Psoas muscle (tissue), 7 donors: ENCODE measurements at regions not wholly inside any gene's neighbourhood (a gene's known extent, or its start where the extent isn't known, plus 50 kb on each side); places are given as distances from the start of the nearest gene placed in this dataset.

ENCODE experiments used
- ATAC-seq, 4 donors: fragments of 200-7000 bp; cut with Tn5 transposase; one replicate each; pipeline ENCODE4 v1.9.1; 2020; ENCODE audit warnings: moderate library complexity in 3 of 4, mild to moderate bottlenecking in 2 of 4
- DNase-seq, 2 donors: peaks; one replicate each; pipeline ENCODE4 v3.0.0-alpha.2; 2020
- H3K27ac ChIP-seq: fragments of 200-600 bp; one replicate; pipeline ENCODE4 v1.8.0; 2022
- H3K27me3 ChIP-seq, 3 donors: fragments of 200-600 bp in 1 of 3; one replicate each; pipeline versions ENCODE4 v1.6.1 to v1.8.0; 2013 to 2022; ENCODE audit warnings: low read length in 2 of 3, mild to moderate bottlenecking in 2 of 3, moderate library complexity in 1 of 3; ENCODE audit not compliant: insufficient read depth in 3 of 3
- H3K36me3 ChIP-seq, 2 donors: fragments of 200-600 bp in 1 of 2; one replicate each; pipeline versions ENCODE4 v1.6.1 to v1.8.0; 2013 to 2022; ENCODE audit warnings: low read depth in 1 of 2, mild to moderate bottlenecking in 1 of 2, moderate library complexity in 1 of 2; ENCODE audit not compliant: insufficient read depth in 1 of 2
- H3K4me1 ChIP-seq: fragments of 200-600 bp; one replicate; pipeline ENCODE4 v1.8.0; 2022
- H3K4me3 ChIP-seq: fragments of 200-600 bp; one replicate; pipeline ENCODE4 v1.8.0; 2022; ENCODE audit warnings: mild to moderate bottlenecking
- H3K9me3 ChIP-seq: fragments of 200-600 bp; one replicate; pipeline ENCODE4 v1.8.0; 2022
- CTCF ChIP-seq: fragments of 200-600 bp; IDR thresholded peaks from one replicate; pipeline ENCODE4 v1.8.0; 2022; ENCODE audit warnings: antibody characterized with exemption
- WGBS, 3 donors: extraction: QIAGEN DNeasy Blood & Tissue Kit; methylation state at CpG; one replicate each; pipeline versions ENCODE4 v1.1.6 to v1.1.7; 2013; 5-methylcytosine and 5-hydroxymethylcytosine counted together
- intact Hi-C, 2 donors: fragments of 100-400 bp; cut with DNase I; formaldehyde crosslinking; loops; one replicate each; pipeline versions ENCODE4 v1.11.0 to v1.14.2; 2022
- donor health status: healthy with polysubstance abuse.
- donor health status: DM: no; HTN: no; CAD: no; lungs with moderate emphysema.
- donor health status: Bipolar disorder and iron deficiency.
- donor health status: healthy.
- donor health status: DM: yes; HTN: yes; CAD: no.
- donor health status: DM: no; HTN: no; CAD: no.
- donor health status: DM: yes; HTN: yes; CAD: no.

- Histone ChIP-seq H3K9me3 (no peaks in the 10 kb centered on the region), H3K27me3 (no peaks in the 10 kb centered on the region), H3K4me3 (no peak overlapping the region), H3K27ac (no peak overlapping the region), H3K36me3 (no peaks in the 10 kb centered on the region), H3K4me1 (no peaks in the 10 kb centered on the region)
- no peak for TF ChIP-seq CTCF
- DNase-seq: no peak
- no peak for ATAC-seq
- intact Hi-C loops: no loop called here
Measured at GRCh38 chr3:82960379-82960778, 1198.9 kb upstream of the GBE1 start.

GRCh38 chr3:82957696-82958095 is 1196.3 kb upstream of the GBE1 start:
- intact Hi-C loops: no loop called here
- Histone ChIP-seq H3K9me3 (no peaks in the 10 kb centered on the region), H3K36me3 (no peaks in the 10 kb centered on the region), H3K4me3 (no peak overlapping the region), H3K27ac (no peak overlapping the region), H3K27me3 (no peaks in the 10 kb centered on the region), H3K4me1 (no peaks in the 10 kb centered on the region)
- ATAC-seq (no peak), DNase-seq (no peak)
- TF ChIP-seq CTCF: no peak
- 36 to 49% (median 40%) methylated on average over 6 of the region's 6 CpGs for WGBS, 3 donors

DNA sequence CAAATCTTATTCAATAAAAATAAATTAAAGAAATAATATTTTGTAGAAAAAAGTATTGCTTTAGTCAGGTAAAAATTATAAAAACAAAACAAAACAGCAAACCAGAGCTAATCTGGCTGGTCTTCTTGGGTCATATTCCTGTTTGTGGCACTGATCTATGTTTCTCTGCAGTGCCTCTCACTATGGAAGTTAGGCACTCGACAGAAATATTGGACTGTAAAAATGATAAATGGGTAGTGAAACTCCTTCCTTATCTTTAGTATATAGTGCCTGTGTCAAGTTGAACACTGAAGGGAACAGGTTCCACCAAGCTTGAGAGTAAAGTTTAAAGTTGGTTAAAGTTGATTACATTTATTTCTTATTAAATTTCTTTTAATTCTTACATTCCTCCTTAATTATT is 1195.6 kb upstream of the GBE1 start:
- intact Hi-C loops: no loop called here
- no peaks in the 10 kb centered on the region for H3K4me1 ChIP-seq
- 12 to 21% (median 18%) methylated on average over 1 of the region's 1 CpG for WGBS, 3 donors

GRCh38 chr3:82954486-82954885 is 1193.0 kb upstream of the GBE1 start:
- intact Hi-C loops: no loop called here
- ATAC-seq: no peak
- no peak overlapping the region for H3K4me3 ChIP-seq
- no peaks in the 10 kb centered on the region for H3K9me3 ChIP-seq
- no peak for DNase-seq
- no peak overlapping the region for H3K27ac ChIP-seq
- no peak for TF ChIP-seq CTCF
- no peaks in the 10 kb centered on the region for H3K4me1 ChIP-seq
- H3K27me3 ChIP-seq: no peaks in the 10 kb centered on the region
- no peaks in the 10 kb centered on the region for H3K36me3 ChIP-seq
- WGBS, 3 donors: 86 to 100% (median 97%) methylated on average over 1 of the region's 1 CpG

More for the DNA sequence above, 1195.6 kb upstream of the GBE1 start:
- H3K9me3 ChIP-seq: no peaks in the 10 kb centered on the region
- no peak overlapping the region for H3K27ac ChIP-seq
- no peak for ATAC-seq
- no peak for DNase-seq
- no peaks in the 10 kb centered on the region for H3K27me3 ChIP-seq
- no peak overlapping the region for H3K4me3 ChIP-seq
- no peaks in the 10 kb centered on the region for H3K36me3 ChIP-seq
- no peak for TF ChIP-seq CTCF

DNA sequence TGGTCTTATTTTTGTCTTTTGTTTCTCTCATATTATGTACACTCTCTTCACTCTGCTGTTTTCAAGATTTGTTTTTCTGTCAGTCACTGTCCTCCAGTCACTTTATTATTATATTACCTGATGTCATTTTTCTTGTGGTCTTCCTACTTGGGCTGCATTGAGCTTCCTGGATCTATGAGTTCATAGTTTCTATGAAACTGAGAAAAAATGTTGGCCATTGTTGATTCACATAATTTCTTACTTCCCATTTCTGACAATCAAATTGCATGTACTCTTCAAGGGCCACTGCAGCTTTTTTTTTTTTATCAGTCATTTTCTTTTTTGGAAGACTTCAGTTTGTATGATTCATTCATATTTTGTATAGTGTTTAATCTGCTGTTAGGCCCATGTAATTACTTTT is 1180.6 kb upstream of the GBE1 start:
- H3K9me3 ChIP-seq: no peaks in the 10 kb centered on the region
- intact Hi-C loops: no loop called here
- DNase-seq (no peak), ATAC-seq (no peak)
- H3K4me1 ChIP-seq: no peaks in the 10 kb centered on the region
- H3K36me3 ChIP-seq: no peaks in the 10 kb centered on the region
- no peak overlapping the region for H3K4me3 ChIP-seq
- TF ChIP-seq CTCF: no peak
- no peaks in the 10 kb centered on the region for H3K27me3 ChIP-seq
- H3K27ac ChIP-seq: no peak overlapping the region
